ENCODE measurements at regions not wholly inside any gene's neighbourhood (a gene's known extent, or its start where the extent isn't known, plus 50 kb on each side); places are given as distances from the start of the nearest gene placed in this dataset.
"Not testable (repeated sequence)": the region's sequence is repeated elsewhere in the genome, so short reads cannot be mapped to it uniquely, and the experiment has no call there.

DNA sequence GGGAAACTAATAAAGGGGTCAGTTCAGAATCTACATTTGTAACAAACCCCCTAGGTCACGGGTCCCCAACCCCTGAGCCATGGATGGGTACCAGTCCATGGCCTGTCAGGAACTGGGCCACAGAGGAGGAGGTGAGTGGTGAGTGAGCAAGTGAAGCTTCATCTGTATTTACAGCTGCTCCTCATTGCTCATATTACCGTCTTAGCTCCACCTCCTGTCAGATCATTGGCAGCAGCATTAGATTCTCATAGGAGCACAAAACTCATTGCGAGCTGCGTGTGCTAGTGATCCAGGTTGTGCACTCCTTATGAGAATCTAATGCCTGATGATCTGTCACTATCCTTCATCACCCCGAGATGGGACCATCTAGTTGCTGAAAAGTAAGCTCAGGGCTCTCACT is 88.4 kb upstream of the MPP7 start:
- no peak for DNase-seq (ENCODE audit: low spot score)

DNA sequence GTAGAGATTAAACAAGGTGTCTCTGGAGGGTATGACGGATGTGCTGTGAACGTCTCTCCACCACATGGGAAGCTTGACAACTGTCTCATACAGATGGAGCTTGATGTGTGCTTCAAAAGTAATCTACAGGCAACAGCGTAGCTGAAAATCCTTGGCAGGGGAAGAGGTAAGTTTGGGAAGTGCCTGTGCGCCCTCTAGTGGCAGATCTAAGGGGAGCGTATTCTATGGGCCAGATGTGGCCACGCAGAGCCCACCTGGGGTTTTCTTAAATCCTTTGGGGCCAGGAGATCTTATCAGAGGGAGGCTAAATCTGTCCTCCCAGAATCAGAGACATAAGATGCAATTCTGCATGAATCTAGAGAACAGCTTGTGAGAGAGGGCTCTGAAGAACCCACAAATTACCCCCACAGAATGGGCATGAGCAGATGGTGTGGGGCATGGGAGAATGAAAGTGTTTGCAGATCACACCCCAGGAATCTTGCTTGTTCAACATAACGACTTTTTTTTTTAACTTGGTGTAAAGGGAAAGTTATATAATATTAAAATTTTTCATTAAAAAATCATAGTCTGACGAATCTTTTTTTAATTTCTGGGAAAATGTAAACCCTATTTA is 91.2 kb upstream of the MPP7 start:
- DNase-seq (ENCODE audit: low spot score) = peak; percentile 59

DNA sequence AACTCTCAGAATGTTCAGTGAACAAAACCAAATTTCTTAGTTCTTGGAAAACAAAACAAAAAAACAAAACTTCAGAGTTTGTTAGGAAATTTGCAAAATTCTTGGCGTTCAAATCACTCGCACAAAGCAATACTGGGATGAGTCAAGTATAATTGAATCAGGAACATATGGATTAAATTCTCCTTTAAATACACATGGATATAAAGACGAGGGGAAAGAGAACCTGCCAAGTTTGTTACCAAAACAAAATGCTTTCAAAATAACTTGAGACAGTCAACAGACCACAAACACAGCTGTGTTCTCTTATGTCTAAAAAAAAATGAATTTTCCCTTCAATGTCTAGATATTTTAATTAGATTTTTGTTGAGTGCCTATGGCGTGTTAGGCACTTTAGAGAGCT is 93.5 kb upstream of the MPP7 start:
- no peak for DNase-seq (ENCODE audit: low spot score)

DNA sequence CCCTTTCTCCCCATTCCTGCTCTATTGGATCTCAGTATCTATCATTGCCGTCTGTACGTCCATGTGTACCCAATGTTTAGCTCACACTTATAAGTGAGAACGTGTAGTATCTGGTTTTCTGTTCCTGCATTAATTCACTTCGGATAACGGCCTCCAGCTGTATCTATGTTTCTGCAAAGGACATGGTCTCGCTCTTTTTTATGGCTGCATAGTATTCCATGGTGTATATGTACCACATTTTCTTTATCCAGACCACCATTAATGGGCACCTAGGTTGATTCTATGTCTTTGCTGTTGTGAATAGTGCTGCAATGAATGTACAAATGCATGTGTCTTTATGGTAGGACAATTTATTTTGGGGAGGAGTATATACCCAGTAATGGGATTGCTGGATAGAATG is 94.4 kb upstream of the MPP7 start:
- no peak for DNase-seq (ENCODE audit: low spot score)

DNA sequence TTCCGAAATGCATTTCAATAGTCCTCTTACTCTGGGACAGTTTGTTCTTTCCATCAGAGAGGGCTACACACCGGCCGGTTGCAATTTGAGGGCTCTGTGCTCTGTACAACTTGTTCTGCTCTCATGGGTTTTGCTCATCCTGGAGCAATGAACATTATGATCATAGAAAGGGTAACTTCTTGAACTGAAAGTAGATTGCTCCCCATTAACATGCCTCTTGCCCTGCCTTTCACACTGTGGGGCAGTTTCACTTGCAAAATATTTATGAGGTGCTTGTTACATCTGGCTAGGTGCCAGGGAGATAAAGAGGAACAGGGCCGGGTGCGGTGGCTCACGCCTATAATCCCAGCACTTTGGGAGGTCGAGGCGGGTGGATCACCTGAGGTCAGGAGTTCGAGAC is 97.3 kb upstream of the MPP7 start:
- no peak for DNase-seq (ENCODE audit: low spot score)

DNA sequence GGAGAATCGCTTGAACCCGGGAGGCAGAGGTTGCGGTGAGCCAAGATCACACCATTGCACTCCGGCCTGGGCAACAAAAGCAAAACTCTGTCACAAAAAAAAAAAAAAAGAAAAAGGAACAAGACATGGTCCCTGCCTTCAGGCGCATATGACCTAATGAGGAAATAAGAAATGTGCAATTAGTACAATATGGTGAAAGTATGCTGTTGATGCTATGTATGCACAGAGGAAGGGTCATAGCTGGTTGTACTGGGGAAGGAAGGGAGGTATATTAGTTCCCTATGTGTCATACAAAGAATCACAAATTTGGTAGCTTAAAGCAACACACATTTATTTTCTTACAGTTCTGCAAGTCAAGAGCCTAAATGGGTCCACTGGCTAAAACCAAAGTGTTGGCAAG is 97.8 kb upstream of the MPP7 start:
- DNase-seq (ENCODE audit: low spot score) = no peak

DNA sequence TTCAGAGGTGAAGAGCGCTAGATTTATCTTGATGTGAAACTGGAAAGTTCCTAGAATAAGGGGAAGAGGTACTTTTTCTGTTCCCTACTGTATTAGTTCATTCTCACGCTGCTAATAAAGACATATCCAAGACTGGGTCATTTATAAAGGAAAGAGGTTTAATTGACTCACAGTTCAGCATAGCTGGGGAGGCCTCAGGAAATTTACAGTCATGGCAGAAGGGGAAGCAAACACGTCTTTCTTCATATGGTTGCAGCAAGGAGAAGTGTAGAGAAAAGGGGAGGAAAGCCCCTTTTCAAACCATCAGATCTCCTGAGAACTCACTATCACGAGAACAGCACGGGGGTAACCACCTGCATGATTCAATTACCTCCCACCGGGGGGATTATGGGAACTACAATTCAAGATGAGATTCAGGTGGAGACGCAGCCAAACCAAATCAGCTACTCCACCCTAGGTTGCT is 99.8 kb upstream of the MPP7 start:
- not testable (repeated sequence) for DNase-seq (ENCODE audit: low spot score)

DNA sequence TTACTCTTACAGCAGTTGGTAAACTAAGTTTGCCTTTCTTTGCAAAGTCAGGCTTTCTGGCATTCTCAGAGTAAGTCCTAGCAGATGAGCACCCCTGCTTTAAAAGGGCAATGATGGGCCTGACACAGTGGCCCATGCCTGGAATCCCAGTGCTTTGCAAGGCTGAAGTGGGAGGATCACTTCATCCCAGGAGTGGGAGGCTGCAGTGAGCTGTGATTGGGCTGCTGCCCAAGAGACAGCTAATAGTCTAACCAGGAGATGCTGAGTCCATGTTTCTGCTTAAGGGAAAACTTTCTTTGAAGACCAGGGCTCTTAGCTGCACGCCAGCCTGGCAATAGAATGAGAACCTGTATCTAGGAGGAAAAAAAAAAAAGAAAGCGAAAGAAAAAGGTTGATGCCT is 100.2 kb upstream of the MPP7 start:
- no peak for DNase-seq (ENCODE audit: low spot score)

DNA sequence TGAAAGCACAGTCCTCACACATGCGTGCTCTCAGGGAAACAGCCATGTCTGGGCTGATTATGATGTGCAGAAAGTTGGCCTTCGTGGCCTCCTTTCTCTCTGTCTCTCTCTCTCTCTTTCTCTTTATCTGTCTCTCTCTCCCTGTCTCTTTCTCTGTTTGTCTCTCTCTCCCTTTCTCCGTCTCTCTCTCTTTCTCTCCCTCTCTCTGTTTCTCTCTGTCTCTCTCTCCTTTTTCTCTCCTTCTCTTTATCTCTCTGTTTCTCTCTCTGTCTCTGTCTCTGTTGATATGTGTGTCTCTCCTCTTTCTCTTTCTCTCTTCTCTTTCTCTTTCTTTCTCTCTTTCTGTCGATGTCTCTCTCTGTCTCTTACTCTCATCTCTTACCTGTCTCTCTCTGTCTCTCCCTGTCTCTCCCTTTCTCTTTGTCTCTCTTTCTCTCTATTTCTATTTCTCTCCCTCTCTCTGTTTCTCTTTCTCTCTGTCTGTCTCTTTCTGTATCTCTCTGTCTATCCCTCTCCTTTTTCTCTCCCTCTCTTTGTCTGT is 105.4 kb upstream of the MPP7 start:
- DNase-seq (ENCODE audit: low spot score) = no peak

DNA sequence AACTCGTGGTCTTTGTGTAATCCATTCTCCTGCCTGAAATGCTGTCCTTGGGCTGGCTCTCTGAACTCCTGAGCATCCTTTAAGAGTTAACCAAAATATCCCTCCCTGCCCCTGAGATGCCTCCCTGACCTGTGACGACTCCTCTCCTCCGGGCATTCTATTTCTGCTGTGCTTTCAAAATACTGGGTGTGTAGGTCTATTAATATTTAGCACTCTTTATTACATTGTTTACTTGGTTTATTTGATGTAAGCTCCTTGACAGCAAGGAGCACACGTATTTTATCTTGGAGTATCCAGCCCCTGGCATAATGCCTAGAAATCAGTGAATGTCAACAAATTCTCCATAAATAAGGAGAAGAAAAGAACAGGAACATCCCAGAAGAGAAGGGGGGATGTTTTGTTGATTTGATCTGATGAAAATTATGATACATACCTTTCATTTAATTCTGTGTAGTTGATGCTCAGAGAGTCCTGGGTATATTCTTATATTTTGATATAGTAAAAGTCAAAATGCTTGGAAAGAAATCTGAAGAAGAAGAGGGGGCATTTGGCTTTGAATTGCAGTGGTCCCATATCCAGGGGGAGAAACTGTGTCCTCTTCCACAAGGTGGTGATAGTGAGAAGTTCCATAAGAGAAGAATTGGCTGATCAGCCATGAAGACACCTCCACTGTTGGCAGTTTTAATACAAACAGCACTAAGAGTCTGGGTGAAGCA is 107.7 kb upstream of the MPP7 start:
- DNase-seq (ENCODE audit: low spot score) = no peak

DNA sequence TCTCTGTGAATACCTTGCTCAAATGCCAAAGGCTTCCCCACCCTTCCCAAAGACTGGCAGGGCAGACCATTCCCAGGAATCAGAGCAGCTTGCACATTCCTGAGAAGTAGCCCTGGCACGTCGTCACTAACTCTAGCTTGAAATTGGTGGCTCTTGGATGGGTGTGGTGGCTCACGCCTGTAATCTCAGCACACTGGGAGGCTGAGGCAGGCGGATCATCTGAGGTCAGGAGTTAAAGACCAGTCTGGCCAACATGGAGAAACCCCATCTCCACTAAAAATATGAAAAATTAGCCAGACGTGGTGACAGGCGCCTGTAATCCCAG is 108.2 kb upstream of the MPP7 start:
- no peak for DNase-seq (ENCODE audit: low spot score)

DNA sequence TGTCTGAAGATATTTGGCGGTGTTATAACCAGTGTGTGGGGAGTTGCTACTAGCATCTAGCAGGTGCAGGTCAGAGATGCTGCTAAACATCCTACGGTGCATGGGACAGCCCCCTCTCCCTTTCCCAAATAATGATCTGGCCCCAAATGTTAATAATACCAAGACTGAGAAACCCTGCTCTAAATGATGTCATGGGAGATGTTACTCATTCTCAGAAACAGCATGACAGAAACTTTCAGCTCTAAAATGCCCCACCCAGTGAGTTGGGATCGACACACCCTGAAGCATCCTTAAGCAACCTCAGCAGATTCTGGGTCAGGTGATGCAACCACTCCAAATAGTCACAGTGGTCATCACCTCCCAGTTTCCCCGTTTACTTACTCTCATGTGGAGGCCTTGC is 108.8 kb upstream of the MPP7 start:
- peak; percentile 14 for DNase-seq (ENCODE audit: low spot score)

DNA sequence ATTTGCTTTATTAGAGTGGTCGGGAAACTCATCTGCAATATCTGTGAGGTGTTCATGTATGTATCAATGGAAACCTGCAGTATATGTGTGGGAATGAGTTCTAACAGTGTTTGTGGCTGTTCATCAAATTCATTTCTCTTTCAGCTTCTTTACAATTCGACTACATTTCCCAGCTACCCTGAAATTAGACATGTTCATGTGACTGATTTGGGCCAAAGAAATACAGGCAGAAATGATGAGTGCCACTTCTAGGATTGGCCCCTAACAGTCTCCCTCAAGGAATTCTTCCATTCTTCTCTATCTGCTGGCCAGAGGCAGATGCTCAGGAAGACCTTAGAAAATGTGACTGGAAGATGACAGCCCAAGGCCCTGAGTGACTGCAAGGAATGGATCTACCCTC is 114.8 kb upstream of the WAC start:
- no peak for DNase-seq (ENCODE audit: low spot score)

DNA sequence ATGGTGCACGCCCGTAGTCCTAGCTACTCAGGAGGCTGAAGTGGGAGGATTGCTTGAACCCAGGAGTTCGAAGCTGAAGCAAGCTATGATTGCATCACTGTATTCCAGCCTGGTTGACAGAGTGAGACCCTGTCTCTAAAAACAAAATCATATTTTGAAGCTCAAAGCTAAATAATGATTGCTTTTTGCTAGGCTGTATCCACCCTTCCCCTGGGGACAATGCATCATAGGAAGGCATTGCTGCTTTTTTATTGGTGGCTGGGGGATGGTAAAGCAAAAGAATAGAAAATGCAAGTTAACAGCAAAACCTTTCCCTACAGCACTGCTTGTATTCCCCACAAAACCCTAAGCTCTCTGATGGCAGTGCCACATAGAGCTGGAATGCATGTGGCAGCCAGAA is 107.5 kb upstream of the WAC start:
- no peak for DNase-seq (ENCODE audit: low spot score)

DNA sequence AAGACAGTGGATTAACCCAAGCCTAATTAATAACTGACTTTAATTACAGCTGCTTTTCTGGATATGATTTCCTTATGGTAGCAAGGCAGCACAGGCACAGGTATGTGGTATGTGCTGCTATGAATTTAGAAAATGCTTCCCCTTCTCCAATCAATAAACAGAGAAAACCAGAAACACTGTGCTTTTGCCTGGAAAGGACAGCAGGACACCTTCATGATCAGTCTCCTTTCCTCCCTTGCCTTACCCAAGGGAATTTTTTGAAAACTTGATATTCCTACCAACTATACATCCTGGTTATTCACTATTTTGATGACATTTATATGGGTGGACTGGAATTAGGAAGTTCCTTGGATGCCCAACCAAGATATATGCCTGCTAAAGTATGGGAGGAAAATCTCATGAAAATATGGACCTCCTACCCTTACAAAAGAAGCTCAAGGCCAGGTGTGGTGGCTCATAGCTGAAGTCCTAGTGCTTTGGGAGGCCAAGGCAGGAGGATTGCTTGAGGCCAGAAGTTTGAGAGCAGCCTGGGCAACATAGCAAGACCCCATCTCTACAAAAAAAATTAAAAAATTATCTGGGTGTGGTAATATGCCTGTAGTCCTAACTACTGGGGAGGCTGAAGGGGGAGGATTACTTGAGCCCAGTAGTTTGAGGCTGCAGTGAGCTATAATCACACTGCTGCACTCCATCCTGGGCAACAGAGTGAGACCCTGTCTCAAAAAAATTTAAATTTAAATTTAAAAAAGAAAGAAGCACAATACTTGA is 106.3 kb upstream of the WAC start:
- DNase-seq (ENCODE audit: low spot score) = no peak

DNA sequence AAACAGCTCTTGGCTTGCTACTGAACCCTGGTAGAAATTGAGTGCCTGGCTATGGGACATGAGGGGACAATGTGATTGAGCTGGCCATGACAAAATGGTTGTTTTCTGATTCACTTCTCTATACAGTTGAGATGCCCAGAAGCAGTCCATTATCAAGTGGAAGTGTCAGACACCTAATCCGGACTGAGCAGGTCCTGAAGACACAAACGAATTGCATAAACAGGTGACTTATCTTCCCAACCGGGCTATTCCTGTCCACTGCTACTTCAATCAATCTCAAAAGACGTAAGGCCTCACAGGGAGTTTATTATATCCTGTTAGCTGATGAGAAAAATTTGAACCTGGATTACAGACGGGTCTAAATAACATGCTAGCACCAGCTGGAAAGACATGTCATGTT is 105.5 kb upstream of the WAC start:
- DNase-seq (ENCODE audit: low spot score) = no peak

DNA sequence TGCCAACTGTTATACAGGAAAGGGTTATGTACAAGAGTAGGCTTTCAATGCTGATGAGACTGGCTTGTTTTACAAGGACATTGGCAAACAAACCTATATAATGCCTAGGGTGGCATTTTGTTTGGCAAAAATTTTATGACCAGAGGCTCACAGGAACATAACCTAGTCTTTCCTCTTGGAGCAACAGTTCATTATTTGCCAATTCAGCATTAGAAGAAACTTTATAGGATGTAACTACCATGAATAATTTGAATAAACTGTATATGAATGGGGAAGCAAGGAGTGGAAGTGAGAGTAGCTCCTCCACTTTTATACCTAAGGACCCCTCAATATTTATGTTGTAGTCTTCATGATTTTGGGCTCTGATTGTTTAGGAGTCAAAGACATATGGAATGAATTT is 103.9 kb upstream of the WAC start:
- no peak for DNase-seq (ENCODE audit: low spot score)

DNA sequence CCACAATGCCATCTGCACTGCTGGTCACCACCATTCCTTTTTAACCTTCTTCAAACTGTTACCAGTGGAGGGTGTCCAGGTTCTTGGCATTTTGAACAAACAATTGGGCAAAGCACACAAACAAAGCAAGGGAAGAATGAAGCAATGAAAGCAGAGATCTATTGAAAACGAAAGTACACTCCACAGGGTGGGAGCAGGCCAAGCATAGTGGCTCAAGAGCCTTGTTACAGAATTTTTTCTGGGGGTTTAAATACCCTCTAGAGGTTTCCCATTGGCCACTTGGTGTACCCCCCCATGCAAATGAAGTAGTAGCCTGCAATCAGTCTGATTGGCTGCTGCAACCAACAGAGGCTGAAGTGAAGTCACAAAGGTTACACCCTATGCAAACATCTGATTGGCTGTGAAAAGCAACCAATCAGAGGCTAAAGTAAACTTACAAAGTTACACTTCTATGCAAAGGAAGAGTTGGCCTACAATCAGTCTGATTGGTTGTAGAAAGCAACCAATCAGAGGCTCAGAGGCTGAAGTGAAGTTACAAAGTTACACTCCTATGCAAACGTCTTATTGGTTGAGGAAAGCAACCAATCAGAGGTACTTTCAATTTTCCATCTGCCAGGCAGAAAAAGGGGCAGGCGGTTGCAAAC is 103.2 kb upstream of the WAC start:
- no peak for DNase-seq (ENCODE audit: low spot score)

DNA sequence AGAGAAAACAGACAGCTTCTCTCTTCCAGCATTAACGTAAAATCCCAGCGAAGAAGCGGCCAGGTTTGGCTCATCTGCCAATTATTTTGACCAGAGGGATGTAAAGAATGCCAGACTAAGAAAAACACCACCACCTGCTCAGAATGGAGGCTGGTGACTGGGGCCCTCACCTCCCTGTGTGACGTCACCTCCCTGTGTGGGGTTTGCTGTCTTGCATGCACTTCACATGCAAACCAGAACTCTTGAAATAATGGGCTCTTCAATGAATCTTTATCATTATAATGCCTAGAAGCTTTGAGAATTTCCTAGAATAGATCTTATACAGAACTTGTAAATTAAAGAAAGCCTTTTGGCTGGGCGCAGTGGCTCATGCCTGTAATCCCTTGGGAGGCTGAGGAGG is 101.8 kb upstream of the WAC start:
- no peak for DNase-seq (ENCODE audit: low spot score)

DNA sequence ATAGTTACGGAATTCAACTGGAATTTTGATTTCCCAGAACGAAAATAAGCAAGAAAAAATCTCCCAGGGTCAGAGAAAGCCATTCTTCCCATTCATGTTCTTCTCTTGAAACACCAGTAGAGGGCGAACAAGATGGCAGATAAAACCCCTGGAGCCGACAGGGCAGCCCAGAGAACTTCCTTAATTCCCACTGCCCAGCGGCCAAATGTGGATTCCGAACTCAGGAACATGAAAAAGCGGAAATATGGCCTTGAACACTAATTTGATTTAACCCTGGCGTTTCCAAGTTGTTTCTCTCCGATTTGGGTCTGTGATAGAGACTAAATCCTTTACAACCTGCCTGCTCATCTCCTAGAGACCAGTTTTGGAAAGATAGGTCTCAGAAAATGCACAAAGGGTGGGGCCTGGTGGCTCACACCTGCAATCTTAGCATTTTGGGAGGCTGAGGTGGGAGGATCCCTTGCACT is 100.7 kb upstream of the WAC start:
- peak; percentile 78 for DNase-seq (ENCODE audit: low spot score)

DNA sequence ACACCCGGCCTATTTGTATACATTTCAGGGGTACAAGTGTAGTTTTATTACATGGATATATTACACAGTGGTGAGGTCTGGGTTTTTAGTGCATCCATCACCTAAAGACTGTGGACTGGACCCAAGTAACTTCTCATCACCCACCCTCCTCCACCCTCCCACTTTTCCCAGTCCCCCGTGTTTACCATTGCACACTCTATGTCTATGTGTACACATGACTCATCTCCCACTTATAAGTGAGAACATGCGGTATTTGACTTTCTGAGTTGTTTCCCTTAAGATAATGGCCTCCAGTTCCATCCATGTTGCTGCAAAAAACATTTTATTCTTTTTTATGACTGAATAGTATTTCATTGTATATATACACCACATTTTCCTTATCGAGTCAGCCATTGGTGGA is 98.9 kb upstream of the WAC start:
- DNase-seq (ENCODE audit: low spot score) = no peak

DNA sequence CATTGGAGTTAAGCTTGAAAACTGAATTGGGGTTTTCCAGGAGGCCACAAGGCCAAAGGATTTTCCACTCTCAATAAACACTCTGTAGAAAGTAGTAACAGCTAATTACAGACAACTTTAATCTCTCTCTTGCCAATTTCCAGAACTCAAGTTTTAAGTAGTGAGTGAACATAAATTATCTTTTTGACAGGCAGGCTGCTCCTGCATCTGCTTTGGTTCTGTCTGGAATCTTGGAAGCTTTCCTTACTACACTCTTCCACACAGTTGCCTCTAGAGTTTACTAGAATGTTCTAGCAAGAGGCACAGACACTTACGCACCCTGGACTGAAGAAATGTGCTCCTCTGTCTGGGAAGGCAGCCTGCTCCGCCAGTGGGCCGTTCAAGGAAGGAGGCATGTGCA is 90.5 kb upstream of the WAC start:
- no peak for DNase-seq (ENCODE audit: low spot score)

DNA sequence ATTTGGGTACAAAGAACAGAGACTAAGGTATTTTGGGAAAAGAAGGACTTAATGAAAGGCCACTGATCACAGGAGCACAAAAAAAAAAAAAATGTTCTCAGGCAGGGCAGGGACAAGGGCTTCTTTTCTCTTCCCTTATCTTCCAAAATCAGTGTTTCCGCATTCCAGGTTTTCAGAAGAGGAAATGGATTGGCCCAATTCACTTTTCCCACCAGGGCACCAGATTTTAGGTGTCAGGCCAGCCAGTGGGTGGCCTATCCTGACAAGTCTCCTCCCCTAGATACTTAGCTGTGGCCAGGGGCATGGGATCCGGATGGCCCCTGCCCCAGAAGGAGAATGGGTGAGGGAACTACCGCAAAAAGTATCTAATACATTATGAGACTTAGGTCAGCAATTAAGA is 88.9 kb upstream of the WAC start:
- no peak for DNase-seq (ENCODE audit: low spot score)

Measured in kidney tubule cell (primary cell).